IMR-90 (cell line): ENCODE measurements at regions not wholly inside any gene's neighbourhood (a gene's known extent, or its start where the extent isn't known, plus 50 kb on each side); places are given as distances from the start of the nearest gene placed in this dataset.

Experiments used
- ATAC-seq: fragments of 200-7000 bp; cut with Tn5 transposase; 2 replicates; pipeline ENCODE4 v1.9.1; 2020; ENCODE audit warnings: low read depth, mild to moderate bottlenecking, moderate library complexity
- BruUV-seq: library from RNA; stranded (reverse); fragments of 400-500 nt; replicated peaks from 2 replicates; lab custom pipeline; 2021; lab: Mats Ljungman, UMichigan
- CTCF ChIA-PET: fragments of 300-600 bp; formaldehyde crosslinking; extraction: SDS; loops from one replicate; lab custom pipeline; 2021; ENCODE audit warnings: antibody characterized with exemption; lab: Yijun Ruan, JAX
- POLR2A ChIA-PET: fragments of 300-600 bp; sonication (Branson Sonifier 250); formaldehyde crosslinking; loops from one replicate; lab custom pipeline; 2022; ENCODE audit warnings: antibody characterized with exemption; ENCODE audit not compliant: unreplicated experiment; lab: Charles Lee
- DNase-seq: peaks from one replicate; pipeline ENCODE4 v3.0.0; 2013
- H2AFZ ChIP-seq: replicated peaks from 2 replicates; pipeline ENCODE3; 2013; ENCODE audit warnings: low read length, mild to moderate bottlenecking; ENCODE audit not compliant: poor library complexity
- H2AK5ac ChIP-seq: 2 replicates; pipeline ENCODE4 v1.6.1; 2013; ENCODE audit warnings: low read depth, low read length, inconsistent platforms
- H2AK9ac ChIP-seq: replicated peaks from 2 replicates; pipeline ENCODE3; 2013; ENCODE audit warnings: mild to moderate bottlenecking, low read depth, low read length, moderate library complexity; ENCODE audit not compliant: poor library complexity
- H2BK120ac ChIP-seq: 2 replicates; pipeline ENCODE4 v1.6.1; 2013; ENCODE audit warnings: low read depth, low read length, inconsistent platforms
- H2BK15ac ChIP-seq: 3 replicates; pipeline ENCODE4 v1.6.1; 2013; ENCODE audit warnings: low read depth, low read length, inconsistent platforms
- H2BK20ac ChIP-seq: 2 replicates; pipeline ENCODE4 v1.6.1; 2013; ENCODE audit warnings: low read depth, mild to moderate bottlenecking, inconsistent platforms, low read length, moderate library complexity
- H2BK5ac ChIP-seq: 2 replicates; pipeline ENCODE4 v1.6.1; 2013; ENCODE audit warnings: mild to moderate bottlenecking, low read depth, low read length, inconsistent platforms; ENCODE audit not compliant: poor library complexity, severe bottlenecking
- H3K14ac ChIP-seq: replicated peaks from 2 replicates; pipeline ENCODE4 v1.6.1; 2013; ENCODE audit warnings: low read depth, low read length, inconsistent platforms
- H3K18ac ChIP-seq: 2 replicates; pipeline ENCODE4 v1.6.1; 2013; ENCODE audit warnings: low read depth, low read length, control low read depth
- H3K23ac ChIP-seq: 2 replicates; pipeline ENCODE4 v1.6.1; 2013; ENCODE audit warnings: low read depth, low read length, inconsistent platforms
- H3K27ac ChIP-seq: 2 replicates; pipeline ENCODE4 v1.5.1; 2013; ENCODE audit warnings: mild to moderate bottlenecking, control low read depth, low read length; ENCODE audit not compliant: insufficient read depth
- H3K27me3 ChIP-seq: 2 replicates; pipeline ENCODE4 v1.6.1; 2013; ENCODE audit warnings: low read length; ENCODE audit not compliant: control insufficient read depth, insufficient read depth
- H3K36me3 ChIP-seq: 2 replicates; pipeline ENCODE4 v1.6.1; 2013; ENCODE audit warnings: low read length, mixed read lengths; ENCODE audit not compliant: control insufficient read depth, insufficient read depth
- H3K4ac ChIP-seq: 2 replicates; pipeline ENCODE4 v1.6.1; 2013; ENCODE audit warnings: low read depth, low read length, inconsistent platforms
- H3K4me1 ChIP-seq: 2 replicates; pipeline ENCODE4 v1.6.1; 2013; ENCODE audit warnings: low read length, mixed read lengths; ENCODE audit not compliant: control insufficient read depth, insufficient read depth
- H3K4me2 ChIP-seq: 2 replicates; pipeline ENCODE4 v1.6.1; 2013; ENCODE audit warnings: low read depth, mild to moderate bottlenecking, control low read depth, low read length, moderate library complexity
- H3K4me3 ChIP-seq: 2 replicates; pipeline ENCODE4 v1.5.1; 2013; ENCODE audit warnings: low read depth, mild to moderate bottlenecking, control low read depth, low read length, moderate library complexity; ENCODE audit not compliant: insufficient read depth
- H3K56ac ChIP-seq: 2 replicates; pipeline ENCODE4 v1.6.1; 2013; ENCODE audit warnings: low read length, inconsistent platforms; ENCODE audit not compliant: insufficient read depth; ENCODE audit errors: extremely low read depth
- H3K79me1 ChIP-seq, 2 experiments: 2 replicates each; pipeline ENCODE4 v1.6.1; 2013; ENCODE audit warnings: low read length in 2 of 2, inconsistent platforms in 1 of 2, low read depth in 1 of 2
- H3K9ac ChIP-seq: 2 replicates; pipeline ENCODE4 v1.6.1; 2013; ENCODE audit warnings: low read depth, low read length, control low read depth
- H3K9me1 ChIP-seq: 2 replicates; pipeline ENCODE4 v1.6.1; 2013; ENCODE audit warnings: low read length, inconsistent platforms; ENCODE audit not compliant: insufficient read depth
- H3K9me3 ChIP-seq: 2 replicates; pipeline ENCODE4 v1.6.1; 2013; ENCODE audit warnings: low read length; ENCODE audit not compliant: control insufficient read depth, insufficient read depth
- H4K20me1 ChIP-seq: 2 replicates; pipeline ENCODE4 v1.6.1; 2013; ENCODE audit warnings: low read length, inconsistent platforms; ENCODE audit not compliant: insufficient read depth
- H4K5ac ChIP-seq: 2 replicates; pipeline ENCODE4 v1.6.1; 2013; ENCODE audit warnings: mild to moderate bottlenecking, low read depth, low read length, control low read depth
- H4K8ac ChIP-seq, 2 experiments: 2 replicates each; pipeline ENCODE4 v1.6.1; 2013; ENCODE audit warnings: low read depth in 2 of 2, low read length in 2 of 2, control low read depth in 1 of 2, inconsistent platforms in 1 of 2
- H4K91ac ChIP-seq: 2 replicates; pipeline ENCODE4 v1.6.1; 2013; ENCODE audit warnings: low read depth, low read length, inconsistent platforms; ENCODE audit not compliant: insufficient read depth
- CTCF ChIP-seq: conservative IDR thresholded peaks from 2 replicates; pipeline ENCODE4 v1.5.1; 2012; ENCODE audit warnings: mild to moderate bottlenecking, low read depth, low read length, improper control_type of control experiment
- RCOR1 ChIP-seq: IDR thresholded peaks from 2 replicates; pipeline ENCODE4 v1.6.1; 2012; ENCODE audit warnings: mild to moderate bottlenecking, low read length, improper control_type of control experiment; ENCODE audit not compliant: insufficient replicate concordance
- WGBS, 2 experiments: methylation state at CpG; one replicate each; pipeline versions ENCODE4 v1.1.5 to v1.1.7; 2013; ENCODE audit warnings: missing lambda C conversion rate in 2 of 2; ENCODE audit not compliant: insufficient read length in 1 of 2; ENCODE audit errors: extremely low coverage in 2 of 2; 5-methylcytosine and 5-hydroxymethylcytosine counted together
- dilution Hi-C: fragments of 300-500 bp; cut with HindIII; formaldehyde crosslinking; loops from one replicate; pipeline ENCODE4 v1.14.3; 2018; ENCODE audit warnings: low sequenced_read_pairs; ENCODE audit not compliant: unreplicated experiment
- in situ Hi-C: fragments of 300-500 bp; cut with MboI; formaldehyde crosslinking; loops from 3 replicates; pipeline ENCODE4 v1.14.3; 2019; ENCODE audit warnings: low sequenced_read_pairs, inconsistent platforms, mixed read lengths
- intact Hi-C: fragments of 100-400 bp; cut with micrococcal nuclease; formaldehyde crosslinking; loops from 2 replicates; pipeline ENCODE4 v1.10.0; 2022

GRCh38 chr18:29439398-29439797 lies 1262.5 kb upstream of the CDH2 start:
- Histone ChIP-seq H2AFZ (no peak overlapping the region), H3K9me3 (no peaks in the 10 kb centered on the region), H3K4me1 (no peaks in the 10 kb centered on the region), H3K27ac (no peak overlapping the region), H2BK5ac (no peak overlapping the region), H2BK120ac (no peak overlapping the region), H2BK20ac (no peak overlapping the region), H4K8ac (no peak overlapping the region), H3K14ac (no peak overlapping the region), H2AK5ac (no peak overlapping the region), H4K20me1 (no peaks in the 10 kb centered on the region), H3K18ac (no peak overlapping the region), H3K9me1 (no peaks in the 10 kb centered on the region), H3K4ac (no peak overlapping the region), H3K27me3 (no peaks in the 10 kb centered on the region), H2BK15ac (no peak overlapping the region), H3K4me2 (no peak overlapping the region), H3K4me3 (no peak overlapping the region), H3K9ac (no peak overlapping the region), H3K79me1 (no peaks in the 10 kb centered on the region), H2AK9ac (no peak overlapping the region), H3K36me3 (no peaks in the 10 kb centered on the region), H3K56ac (no peak overlapping the region), H4K5ac (no peak overlapping the region), H3K23ac (no peak overlapping the region), H4K91ac (no peak overlapping the region)
- in situ Hi-C loops (no loop called here), dilution Hi-C loops (no loop called here), intact Hi-C loops (loop anchor here (10.0 kb wide), 2 partner anchors 245 to 435 kb away; no protein-coding TSS in a partner anchor)
- ATAC-seq (no peak), DNase-seq (no peak)
- no TSS peak for BruUV-seq
- TF ChIP-seq RCOR1 (no peak), CTCF (0 out of 2 replicates have a peak, but pooled peaks have one; percentile 5)
- ChIA-PET CTCF (no interaction called here), POLR2A (no interaction called here)
- 39% methylated on average over 2 of the region's 2 CpGs; no CpG with 5 or more reads in 1 of the 2 experiments for WGBS, 2 experiments
